Stimulated activated naive CD8-positive, alpha-beta T cell treated with anti-CD3 and anti-CD28 coated beads, Interleukin-15, amount 100 ng/mL, for 72 hours (primary cell): ENCODE measurements at regions not wholly inside any gene's neighbourhood (a gene's known extent, or its start where the extent isn't known, plus 50 kb on each side); places are given as distances from the start of the nearest gene placed in this dataset.
"Not testable (repeated sequence)": the region's sequence is repeated elsewhere in the genome, so short reads cannot be mapped to it uniquely, and the experiment has no call there.

Experiments used
- ATAC-seq: fragments of 150-1000 bp; cut with Tn5 transposase; 2 replicates; pipeline ENCODE4 v1.10.0; 2021; ENCODE audit warnings: mild to moderate bottlenecking, moderate library complexity
- DNase-seq, 2 donors: peaks; one replicate each; pipeline ENCODE4 v3.0.0; 2021 to 2022
- H3K27ac Mint-ChIP-seq, 2 donors: one replicate each; pipeline ENCODE4 v1.8.0; 2022; ENCODE audit warnings: mild to moderate bottlenecking in 2 of 2, mixed read lengths in 2 of 2, moderate library complexity in 2 of 2
- H3K27me3 Mint-ChIP-seq: one replicate; pipeline ENCODE4 v1.8.0; 2022; ENCODE audit warnings: mixed read lengths
- H3K4me1 Mint-ChIP-seq: one replicate; pipeline ENCODE4 v1.8.0; 2022; ENCODE audit warnings: mild to moderate bottlenecking, mixed read lengths
- H3K4me3 Mint-ChIP-seq, 2 donors: one replicate each; pipeline ENCODE4 v1.8.0; 2022; ENCODE audit warnings: mild to moderate bottlenecking in 2 of 2, mixed read lengths in 2 of 2, moderate library complexity in 1 of 2
- H3K9me3 Mint-ChIP-seq, 2 donors: one replicate each; pipeline ENCODE4 v1.8.0; 2022; ENCODE audit warnings: mixed read lengths in 2 of 2

DNA sequence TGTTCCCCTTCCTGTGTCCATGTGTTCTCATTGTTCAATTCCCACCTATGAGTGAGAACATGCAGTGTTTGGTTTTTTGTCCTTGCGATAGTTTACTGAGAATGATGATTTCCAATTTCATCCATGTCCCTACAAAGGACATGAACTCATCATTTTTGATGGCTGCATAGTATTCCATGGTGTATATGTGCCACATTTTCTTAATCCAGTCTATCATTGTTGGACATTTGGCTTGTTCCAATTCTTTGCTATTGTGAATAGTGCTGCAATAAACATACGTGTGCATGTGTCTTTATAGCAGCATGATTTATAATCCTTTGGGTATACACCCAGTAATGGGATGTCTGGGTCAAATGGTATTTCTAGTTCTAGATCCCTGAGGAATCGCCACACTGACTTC lies 712.5 kb upstream of the ADGRB3 start:
- H3K27me3 Mint-ChIP-seq, H3K4me3 Mint-ChIP-seq, H3K27ac Mint-ChIP-seq, H3K4me1 Mint-ChIP-seq, DNase-seq, ATAC-seq: not testable (repeated sequence)
- H3K9me3 Mint-ChIP-seq = peaks cover 10 to 12% of the 10 kb centered on the region in 2 donors

DNA sequence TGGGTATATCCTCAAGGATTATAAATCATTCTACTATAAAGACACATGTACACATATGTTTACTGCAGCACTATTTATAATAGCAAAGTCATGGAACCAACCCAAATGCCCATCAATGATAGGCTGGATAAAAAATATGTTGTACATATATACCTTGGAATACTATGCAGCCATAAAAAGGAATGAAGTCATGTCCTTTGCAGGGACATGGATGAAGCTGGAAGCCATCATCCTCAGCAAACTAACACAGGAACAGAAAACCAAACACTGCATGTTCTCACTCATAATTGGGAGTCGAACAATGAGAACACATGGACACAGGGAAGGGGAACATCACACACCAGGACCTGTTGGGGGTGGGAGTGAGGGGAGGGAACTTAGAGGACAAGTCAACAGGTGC lies 715.0 kb upstream of the ADGRB3 start:
- H3K27ac Mint-ChIP-seq, ATAC-seq, DNase-seq, H3K27me3 Mint-ChIP-seq, H3K4me3 Mint-ChIP-seq, H3K4me1 Mint-ChIP-seq: not testable (repeated sequence)
- H3K9me3 Mint-ChIP-seq = peaks cover 10 to 12% of the 10 kb centered on the region in 2 donors

DNA sequence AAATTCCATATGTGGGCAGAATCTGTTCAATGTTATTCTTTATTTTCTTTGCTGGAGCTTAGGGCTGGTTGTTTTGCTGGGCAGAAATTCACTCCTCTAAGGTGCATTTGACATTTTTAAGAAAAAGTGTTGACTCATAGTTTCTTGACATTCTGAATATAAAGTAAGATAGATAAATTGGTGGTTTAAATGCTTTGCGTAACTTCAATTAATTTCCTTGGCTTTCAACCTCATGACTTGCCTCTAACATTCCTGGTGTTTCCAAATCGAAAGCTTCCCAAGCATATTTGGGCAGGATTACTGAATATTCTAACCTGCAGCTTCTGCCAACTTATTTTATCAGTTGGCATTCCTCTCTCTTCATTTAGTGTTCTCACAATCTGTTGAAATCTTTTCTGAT lies 718.7 kb upstream of the ADGRB3 start:
- ATAC-seq (no peak), DNase-seq (no peak)
- Mint-ChIP-seq H3K27ac (no peak overlapping the region), H3K4me3 (no peak overlapping the region), H3K4me1 (no peaks in the 10 kb centered on the region), H3K9me3 (peaks cover 4 to 10% of the 10 kb centered on the region in 2 donors), H3K27me3 (no peaks in the 10 kb centered on the region)

DNA sequence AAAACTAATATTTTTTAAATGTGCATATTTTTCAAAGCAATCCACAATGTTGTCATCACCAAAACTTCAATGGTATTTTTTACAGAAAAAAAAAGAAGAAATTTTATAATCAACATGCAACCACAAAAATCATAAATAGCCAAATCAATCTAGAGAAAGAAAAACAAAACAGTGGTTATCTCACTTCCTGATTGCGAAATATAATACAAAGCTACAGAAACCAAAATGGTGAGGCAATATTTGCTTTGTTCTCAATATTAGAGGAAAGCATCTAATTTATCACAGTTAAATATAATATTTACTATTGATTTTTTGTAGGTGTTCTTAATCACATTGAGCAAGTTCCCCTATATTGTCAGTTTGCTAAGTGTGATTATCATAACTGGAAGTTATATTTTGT lies 720.7 kb upstream of the ADGRB3 start:
- Mint-ChIP-seq H3K4me3 (no peak overlapping the region), H3K9me3 (peaks cover 4 to 11% of the 10 kb centered on the region in 2 donors), H3K27me3 (no peaks in the 10 kb centered on the region), H3K27ac (no peak overlapping the region), H3K4me1 (no peaks in the 10 kb centered on the region)
- no peak for DNase-seq
- no peak for ATAC-seq

DNA sequence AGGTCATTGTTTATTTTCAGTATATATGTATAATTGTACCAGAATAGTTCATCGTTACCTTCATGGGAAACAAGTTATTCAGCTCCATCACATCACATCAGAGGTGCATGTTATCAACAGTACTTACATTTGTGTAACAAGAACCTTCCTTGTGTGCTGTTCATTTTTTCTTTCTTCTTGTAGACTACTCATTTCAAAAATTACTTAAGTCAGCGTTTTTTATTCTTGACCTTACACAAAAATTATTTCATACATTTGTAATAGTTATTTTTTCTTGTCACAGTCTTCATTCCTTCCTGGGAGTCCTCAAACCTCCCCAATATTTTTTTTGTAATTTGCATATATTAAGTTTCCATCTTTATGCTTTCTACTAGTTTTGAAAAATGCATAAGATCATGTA lies 725.7 kb upstream of the ADGRB3 start:
- Mint-ChIP-seq H3K9me3 (peaks cover 4 to 8% of the 10 kb centered on the region in 2 donors), H3K4me1 (no peaks in the 10 kb centered on the region), H3K27me3 (no peaks in the 10 kb centered on the region), H3K4me3 (no peak overlapping the region), H3K27ac (no peak overlapping the region)
- ATAC-seq (no peak), DNase-seq (no peak)

DNA sequence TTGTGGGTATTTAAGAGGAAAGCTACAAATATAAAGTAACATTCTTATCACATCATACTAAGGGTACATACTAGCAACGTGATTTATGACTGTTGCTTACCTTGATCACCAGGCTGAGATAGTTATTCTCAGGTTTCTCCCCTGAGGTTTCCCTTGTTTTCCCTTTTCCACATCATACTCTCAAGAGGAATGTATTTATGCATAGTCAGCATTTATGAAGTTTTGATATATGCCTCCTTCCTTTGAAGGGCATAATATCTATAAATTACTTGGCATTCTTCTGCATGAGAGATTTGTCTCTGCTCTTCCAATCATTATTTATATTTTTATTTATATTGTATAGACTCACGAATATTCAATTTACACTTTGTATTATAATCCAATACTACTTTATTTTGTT lies 726.7 kb upstream of the ADGRB3 start:
- no peak overlapping the region for H3K27ac Mint-ChIP-seq
- H3K9me3 Mint-ChIP-seq = peaks cover 4 to 8% of the 10 kb centered on the region in 2 donors
- no peaks in the 10 kb centered on the region for H3K27me3 Mint-ChIP-seq
- DNase-seq = no peak
- H3K4me1 Mint-ChIP-seq = no peaks in the 10 kb centered on the region
- no peak overlapping the region for H3K4me3 Mint-ChIP-seq
- ATAC-seq = no peak

DNA sequence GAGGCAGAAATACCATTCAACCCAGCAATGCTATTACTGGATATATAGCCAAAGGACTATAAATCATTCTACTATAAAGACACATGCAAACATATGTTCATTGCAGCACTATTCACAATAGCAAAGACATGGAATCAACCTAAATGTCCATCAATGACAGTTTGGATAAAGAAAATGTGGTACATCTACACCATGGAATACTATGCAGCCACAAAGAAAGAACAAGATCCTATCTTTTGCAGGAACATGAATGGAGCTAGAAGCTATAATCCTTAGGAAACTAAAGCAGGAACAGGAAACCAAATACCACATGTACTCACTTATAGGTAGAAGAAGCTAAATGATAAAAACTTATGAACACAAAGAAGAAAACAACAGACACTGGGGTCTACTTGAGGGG lies 730.3 kb upstream of the ADGRB3 start:
- H3K4me1 Mint-ChIP-seq, H3K4me3 Mint-ChIP-seq, DNase-seq, H3K27me3 Mint-ChIP-seq, ATAC-seq, H3K27ac Mint-ChIP-seq: not testable (repeated sequence)
- peaks cover 7 to 30% of the 10 kb centered on the region in 2 donors for H3K9me3 Mint-ChIP-seq

DNA sequence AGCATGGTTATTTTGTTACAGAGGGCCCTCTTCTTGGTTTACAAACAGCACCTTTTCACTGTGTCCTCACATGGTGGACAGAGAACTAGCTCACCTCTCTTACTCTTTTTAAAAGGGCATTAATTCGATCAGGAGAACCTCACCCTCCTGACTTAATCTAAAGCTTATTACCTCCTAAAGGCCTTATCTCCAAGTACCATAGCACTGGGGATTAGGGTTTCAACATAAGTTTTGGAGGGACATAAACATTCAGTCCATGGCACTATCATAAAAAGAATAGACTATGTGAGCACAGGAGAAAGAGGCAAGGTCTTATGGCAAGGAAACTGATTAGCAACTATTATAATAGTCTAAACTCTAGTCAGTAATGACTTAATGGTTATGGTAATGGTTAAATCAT lies 736.2 kb upstream of the ADGRB3 start:
- Mint-ChIP-seq H3K4me1 (no peaks in the 10 kb centered on the region), H3K4me3 (no peak overlapping the region), H3K27me3 (no peaks in the 10 kb centered on the region), H3K9me3 (peaks cover 7 to 31% of the 10 kb centered on the region in 2 donors), H3K27ac (no peak overlapping the region)
- DNase-seq = no peak
- no peak for ATAC-seq

DNA sequence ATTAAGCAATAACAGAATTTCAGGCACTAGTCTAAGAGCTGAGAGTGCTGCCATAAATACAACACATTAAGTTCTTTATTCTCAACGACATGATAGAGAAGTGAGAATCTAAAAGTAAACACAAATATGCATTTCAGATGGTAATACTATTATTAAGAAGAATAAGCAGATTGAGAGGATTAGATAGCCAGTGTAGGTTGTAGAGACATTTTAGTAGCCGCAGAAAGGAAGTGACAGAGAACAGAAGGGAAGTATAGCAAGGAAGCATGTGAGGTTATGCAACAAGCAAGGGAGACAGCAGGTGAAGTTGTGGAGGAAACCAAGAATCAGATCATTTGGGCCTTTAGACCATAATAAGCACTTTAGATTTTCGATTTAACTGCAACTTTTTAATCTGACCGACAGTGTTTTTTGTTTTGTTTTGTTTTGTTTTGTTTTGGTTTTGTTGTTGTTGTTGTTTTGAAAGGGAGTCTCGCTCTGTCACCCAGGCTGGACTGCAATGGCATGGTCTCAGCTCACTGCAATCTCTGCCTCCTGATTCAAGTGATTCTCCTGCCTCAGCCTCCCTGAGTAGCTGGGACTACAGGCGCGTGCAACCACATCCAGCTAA lies 737.0 kb upstream of the ADGRB3 start:
- Mint-ChIP-seq H3K9me3 (peaks cover 7 to 27% of the 10 kb centered on the region in 2 donors), H3K27ac (no peak overlapping the region), H3K4me1 (no peaks in the 10 kb centered on the region), H3K4me3 (no peak overlapping the region), H3K27me3 (no peaks in the 10 kb centered on the region)
- DNase-seq (no peak), ATAC-seq (no peak)

DNA sequence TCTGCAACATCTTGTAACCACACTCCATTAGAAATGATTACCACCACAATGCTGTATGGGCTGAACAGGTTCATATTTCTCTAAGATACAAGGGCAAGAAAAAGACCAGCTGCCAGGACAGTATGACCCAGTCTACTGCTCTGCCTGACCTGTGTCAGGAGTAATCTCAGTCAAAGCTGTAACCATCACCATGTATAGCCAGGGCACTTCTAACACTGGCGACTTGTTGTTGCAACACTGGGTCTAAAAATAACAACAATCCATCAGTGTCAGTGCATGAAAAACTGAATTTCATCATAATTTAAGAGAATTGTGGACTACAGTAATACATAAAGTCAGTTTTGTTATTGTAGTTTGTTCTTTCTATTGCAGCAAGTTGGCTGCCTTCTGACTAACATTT lies 738.6 kb upstream of the ADGRB3 start:
- H3K9me3 Mint-ChIP-seq = peaks cover 4 to 11% of the 10 kb centered on the region in 2 donors

DNA sequence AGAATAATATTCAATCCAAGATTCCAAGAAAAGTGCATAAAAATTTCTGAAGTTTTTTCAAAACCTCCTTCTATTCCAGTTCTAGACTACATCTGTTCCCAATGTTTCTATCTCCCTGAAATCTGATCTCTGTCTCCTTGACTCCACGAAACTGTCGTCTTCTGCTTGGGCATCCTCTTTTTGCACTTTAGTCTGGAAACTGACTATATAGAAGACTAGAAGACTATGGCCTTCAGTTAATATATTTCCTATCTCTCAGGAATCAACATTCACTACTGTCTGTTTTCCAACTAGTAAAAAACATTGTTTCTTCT lies 745.4 kb upstream of the ADGRB3 start:
- peaks cover 15 to 16% of the 10 kb centered on the region in 2 donors for H3K9me3 Mint-ChIP-seq
- DNase-seq (no peak), ATAC-seq (no peak)
- no peaks in the 10 kb centered on the region for H3K27me3 Mint-ChIP-seq
- no peak overlapping the region for H3K27ac Mint-ChIP-seq
- no peaks in the 10 kb centered on the region for H3K4me1 Mint-ChIP-seq
- H3K4me3 Mint-ChIP-seq = no peak overlapping the region

More for the DNA sequence above, 738.6 kb upstream of the ADGRB3 start:
- Mint-ChIP-seq H3K4me3 (no peak overlapping the region), H3K4me1 (no peaks in the 10 kb centered on the region), H3K27me3 (no peaks in the 10 kb centered on the region), H3K27ac (no peak overlapping the region)
- no peak for ATAC-seq
- no peak for DNase-seq

DNA sequence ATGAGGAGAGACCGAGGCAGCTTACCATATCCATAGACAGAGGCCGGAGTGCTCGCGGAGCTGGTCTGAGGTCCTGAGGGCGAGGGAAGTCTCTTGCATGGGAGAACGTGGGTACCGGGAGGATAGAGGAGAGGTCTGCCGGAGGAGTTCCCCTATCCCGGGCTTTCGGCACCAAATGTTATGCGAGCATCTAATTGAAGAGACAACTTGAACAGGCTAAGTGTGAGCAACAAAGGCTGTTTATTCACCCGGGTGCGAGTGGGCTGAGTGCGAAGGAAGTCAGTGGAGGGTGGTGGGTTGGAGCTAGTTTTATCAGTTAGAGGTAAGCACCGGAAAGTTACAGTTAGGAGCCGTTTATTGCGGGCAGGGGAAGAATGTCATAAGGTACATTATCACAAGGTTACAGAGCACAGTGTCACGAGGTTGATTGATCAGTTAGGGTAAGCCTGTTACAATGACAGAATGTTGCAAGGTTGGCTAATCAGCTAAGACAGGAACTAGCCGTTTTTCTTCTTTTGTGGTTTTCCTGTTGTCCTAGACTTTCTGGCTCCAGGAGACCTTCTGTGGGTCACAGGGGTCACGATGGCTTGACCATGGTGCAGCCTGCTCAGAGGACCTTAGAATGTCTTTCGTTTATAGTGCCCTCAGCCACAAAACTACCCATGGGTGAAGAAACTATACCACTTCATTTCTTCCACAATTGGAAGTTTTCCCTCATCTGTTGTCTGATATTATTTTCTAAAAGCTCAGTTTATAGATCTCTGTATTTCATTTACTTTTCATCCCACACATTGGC lies 746.0 kb upstream of the ADGRB3 start:
- no peaks in the 10 kb centered on the region for H3K4me1 Mint-ChIP-seq
- H3K9me3 Mint-ChIP-seq = peaks cover 15 to 16% of the 10 kb centered on the region in 2 donors
- peak overlapping the region in 1 of 2 donors; percentile 19 for H3K27ac Mint-ChIP-seq
- no peak overlapping the region for H3K4me3 Mint-ChIP-seq
- DNase-seq = no peak
- no peaks in the 10 kb centered on the region for H3K27me3 Mint-ChIP-seq
- ATAC-seq = no peak

DNA sequence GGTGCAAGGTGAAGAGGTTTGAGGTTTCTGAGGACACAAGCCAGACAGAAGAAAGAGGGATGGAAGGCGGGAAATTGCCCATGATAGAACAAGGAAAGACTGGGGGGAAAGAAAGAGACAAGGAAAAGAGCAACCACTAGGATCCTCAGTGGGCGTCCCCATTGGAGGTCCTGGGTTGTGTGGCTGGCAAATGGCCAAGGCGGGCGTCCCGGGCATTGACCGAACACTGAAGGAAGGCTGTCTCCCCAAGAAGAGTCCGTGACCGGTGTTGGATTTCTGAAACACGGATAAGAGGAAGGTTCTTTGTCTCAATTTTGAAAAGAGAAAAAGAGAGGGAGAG lies 746.6 kb upstream of the ADGRB3 start:
- Mint-ChIP-seq H3K4me3 (no peak overlapping the region), H3K4me1 (no peaks in the 10 kb centered on the region), H3K27me3 (no peaks in the 10 kb centered on the region), H3K27ac (no peak overlapping the region), H3K9me3 (peaks cover 15 to 16% of the 10 kb centered on the region in 2 donors)
- no peak for ATAC-seq
- DNase-seq = no peak

DNA sequence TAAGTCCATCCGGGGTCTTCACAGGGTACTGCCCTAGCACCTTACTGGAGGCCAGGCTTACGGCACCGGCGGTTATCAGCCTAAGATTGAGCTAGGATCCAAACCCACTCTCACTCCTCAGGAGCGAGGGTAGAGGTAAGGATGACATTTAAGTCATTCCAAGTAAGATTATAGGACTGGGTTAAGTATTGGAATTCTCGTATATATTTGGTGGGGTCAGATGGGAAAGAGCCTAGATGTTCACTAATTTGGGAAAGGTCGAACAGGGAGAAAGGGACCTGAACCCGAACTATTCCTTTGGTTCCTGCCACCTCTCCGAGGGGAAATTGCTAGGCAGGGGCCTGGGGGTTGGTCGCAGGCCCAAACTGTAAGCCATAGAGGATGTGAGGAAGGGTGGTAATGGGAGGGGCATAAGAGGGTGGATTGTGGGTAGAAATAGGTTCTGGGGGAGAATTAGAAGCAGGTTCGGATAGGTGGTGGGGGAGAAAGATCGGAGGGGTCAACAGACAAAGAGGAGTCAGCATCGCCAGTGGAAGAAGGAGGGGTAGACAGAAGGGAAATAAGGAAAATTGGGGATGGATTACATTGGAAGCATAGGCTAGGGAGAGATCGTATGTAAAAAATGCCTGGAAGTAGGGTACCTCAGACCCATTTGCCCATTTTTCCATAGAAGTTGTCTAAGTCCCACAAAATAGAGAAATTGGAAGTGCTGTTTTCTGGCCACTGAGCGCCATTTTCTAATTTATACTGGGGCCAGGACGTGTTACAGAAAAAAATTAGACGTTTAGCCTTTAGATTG lies 747.1 kb upstream of the ADGRB3 start:
- Mint-ChIP-seq H3K27ac (no peak overlapping the region), H3K4me3 (no peak overlapping the region), H3K4me1 (no peaks in the 10 kb centered on the region), H3K27me3 (no peaks in the 10 kb centered on the region), H3K9me3 (peaks cover 15 to 16% of the 10 kb centered on the region in 2 donors)
- ATAC-seq (no peak), DNase-seq (no peak)

DNA sequence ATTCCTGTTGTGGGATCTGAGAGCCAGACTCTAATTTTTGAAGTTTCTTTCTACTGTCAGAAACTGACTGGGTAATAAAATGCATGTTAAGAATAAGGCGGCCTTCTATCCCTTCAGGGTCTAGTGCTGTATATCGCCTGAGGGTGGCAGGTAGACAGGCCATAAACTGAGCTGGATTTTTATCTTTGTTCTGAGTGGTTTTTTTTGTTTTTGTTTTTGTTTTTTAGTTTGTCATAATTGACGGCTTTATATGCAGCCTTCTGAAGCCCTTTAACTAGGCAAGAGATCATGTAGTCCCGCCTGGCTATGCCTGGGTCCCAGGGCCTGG lies 747.7 kb upstream of the ADGRB3 start:
- Mint-ChIP-seq H3K4me1 (no peaks in the 10 kb centered on the region), H3K27ac (no peak overlapping the region), H3K4me3 (no peak overlapping the region), H3K9me3 (peaks cover 15 to 16% of the 10 kb centered on the region in 2 donors), H3K27me3 (no peaks in the 10 kb centered on the region)
- ATAC-seq = no peak
- no peak for DNase-seq

DNA sequence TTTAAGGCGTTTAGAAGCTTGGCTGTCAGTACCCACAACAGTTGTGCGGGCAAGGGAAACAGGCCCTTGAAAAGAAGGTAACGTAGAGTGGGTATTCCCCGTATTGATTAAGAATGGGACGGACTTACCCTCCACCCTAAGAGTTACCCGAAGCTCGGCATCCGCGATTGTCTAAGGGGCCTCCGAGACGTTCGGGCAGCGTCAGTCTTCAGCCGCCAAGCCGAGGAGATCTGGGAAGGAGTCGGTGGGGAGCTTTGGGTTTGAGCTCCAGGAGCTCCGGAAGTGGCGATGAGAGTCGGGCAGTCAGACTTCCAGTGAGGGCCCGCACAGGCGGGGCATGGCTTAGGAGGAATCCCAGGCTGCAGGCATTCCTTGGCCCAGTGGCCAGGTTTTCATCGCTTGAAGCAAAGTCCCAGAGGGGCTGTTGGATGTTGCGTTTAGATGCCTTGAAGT lies 748.2 kb upstream of the ADGRB3 start:
- H3K9me3 Mint-ChIP-seq = peaks cover 15 to 16% of the 10 kb centered on the region in 2 donors
- H3K27me3 Mint-ChIP-seq = no peaks in the 10 kb centered on the region
- ATAC-seq = no peak
- no peaks in the 10 kb centered on the region for H3K4me1 Mint-ChIP-seq
- H3K4me3 Mint-ChIP-seq = no peak overlapping the region
- no peak overlapping the region for H3K27ac Mint-ChIP-seq
- no peak for DNase-seq
